Stimulated activated CD4-positive, alpha-beta T cell treated with anti-CD3 and anti-CD28 coated beads, Interleukin-15, amount 100 ng/mL, for 1 hour (primary cell): ENCODE measurements at regions not wholly inside any gene's neighbourhood (a gene's known extent, or its start where the extent isn't known, plus 50 kb on each side); places are given as distances from the start of the nearest gene placed in this dataset.

Experiments used
- DNase-seq, 2 donors: peaks; one replicate each; pipeline ENCODE4 v3.0.0-alpha.2; 2020; ENCODE audit warnings: low read depth in 1 of 2, low spot score in 1 of 2

DNA sequence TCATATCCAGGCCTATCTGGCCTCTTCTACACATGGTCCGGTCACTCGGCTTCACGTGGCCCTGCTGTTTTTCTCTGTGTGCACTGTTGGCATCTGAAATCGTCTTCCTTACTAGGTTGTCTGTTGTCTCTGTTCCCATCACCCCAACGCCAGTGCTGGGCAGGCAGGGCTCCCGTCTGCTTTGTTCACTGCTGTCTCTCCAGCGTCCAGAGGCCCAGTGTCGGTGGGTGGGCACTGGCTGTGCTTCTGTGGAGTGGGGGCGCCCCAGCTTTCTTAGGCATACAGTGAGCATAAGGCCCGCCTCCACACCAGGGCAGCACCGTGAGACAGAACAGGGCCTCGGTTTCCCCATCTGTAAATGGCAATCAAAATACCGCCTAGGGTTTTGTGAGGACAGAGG is 153.1 kb downstream of the BCL11B start:
- no peak for DNase-seq
